Dedifferentiated amniotic fluid mesenchymal stem cell (primary cell): ENCODE measurements at regions not wholly inside any gene's neighbourhood (a gene's known extent, or its start where the extent isn't known, plus 50 kb on each side); places are given as distances from the start of the nearest gene placed in this dataset.
"Not testable (repeated sequence)": the region's sequence is repeated elsewhere in the genome, so short reads cannot be mapped to it uniquely, and the experiment has no call there.

Experiments
- DNase-seq: peaks from one replicate; pipeline ENCODE4 v3.0.0-alpha.2; 2016; ENCODE audit errors: extremely low spot score

DNA sequence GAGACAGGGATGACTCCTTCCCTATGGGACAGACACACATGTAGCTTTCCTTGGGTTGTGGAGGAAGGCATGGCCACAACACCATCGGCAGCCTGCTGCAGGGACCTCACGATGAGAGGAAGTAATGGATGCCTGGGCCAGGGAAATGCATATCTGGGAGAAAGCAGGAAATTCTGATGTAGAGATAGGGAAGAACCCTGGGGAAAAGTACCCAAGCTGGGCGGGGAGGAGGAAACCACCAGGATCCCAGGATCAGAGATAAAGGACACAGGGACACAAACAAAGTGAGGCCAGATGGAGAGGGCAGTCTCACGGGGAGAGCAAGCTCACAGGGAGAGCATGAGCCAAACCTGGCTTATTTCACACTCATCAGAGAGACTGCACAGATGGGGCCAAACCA lies 294.7 kb upstream of the TEKT4 start:
- DNase-seq = not testable (repeated sequence)

DNA sequence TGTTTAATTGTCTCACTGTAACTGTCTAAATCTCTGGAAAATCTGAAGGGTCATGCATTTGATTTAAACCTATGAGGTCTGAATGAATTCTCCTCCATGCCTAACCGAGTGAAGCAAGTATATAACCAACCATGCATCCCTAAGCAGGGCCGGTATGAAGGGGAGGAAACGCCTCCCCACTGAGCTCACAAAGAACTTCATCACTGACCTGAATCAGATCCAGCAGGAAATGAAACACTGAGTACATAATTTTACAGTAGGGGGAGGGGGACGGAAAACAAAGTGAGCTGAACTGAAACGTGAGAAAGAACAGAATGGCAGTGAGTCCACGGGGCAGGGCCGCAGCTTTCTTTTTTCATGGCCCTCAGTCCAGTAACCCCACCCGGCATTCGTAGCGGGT lies 294.1 kb upstream of the TEKT4 start:
- DNase-seq = not testable (repeated sequence)

DNA sequence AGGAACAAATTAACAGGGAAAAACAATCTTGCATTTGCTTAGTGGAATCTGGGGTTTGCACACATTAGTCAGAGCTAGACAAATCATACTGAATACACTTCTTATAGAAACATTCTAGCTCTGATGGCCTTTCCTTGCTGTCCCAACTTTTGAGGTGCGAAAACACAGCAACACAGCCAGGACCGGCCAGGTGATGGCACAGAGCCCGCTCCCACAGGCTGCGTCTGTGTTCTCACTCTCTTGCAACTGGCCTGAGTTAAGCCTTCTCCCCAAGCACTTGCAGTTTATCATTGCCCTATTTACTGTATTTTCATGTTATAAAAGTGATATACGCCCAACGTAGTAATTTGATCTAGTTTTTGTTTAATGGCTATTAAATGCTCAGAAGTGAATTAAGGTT lies 292.0 kb upstream of the TEKT4 start:
- not testable (repeated sequence) for DNase-seq

DNA sequence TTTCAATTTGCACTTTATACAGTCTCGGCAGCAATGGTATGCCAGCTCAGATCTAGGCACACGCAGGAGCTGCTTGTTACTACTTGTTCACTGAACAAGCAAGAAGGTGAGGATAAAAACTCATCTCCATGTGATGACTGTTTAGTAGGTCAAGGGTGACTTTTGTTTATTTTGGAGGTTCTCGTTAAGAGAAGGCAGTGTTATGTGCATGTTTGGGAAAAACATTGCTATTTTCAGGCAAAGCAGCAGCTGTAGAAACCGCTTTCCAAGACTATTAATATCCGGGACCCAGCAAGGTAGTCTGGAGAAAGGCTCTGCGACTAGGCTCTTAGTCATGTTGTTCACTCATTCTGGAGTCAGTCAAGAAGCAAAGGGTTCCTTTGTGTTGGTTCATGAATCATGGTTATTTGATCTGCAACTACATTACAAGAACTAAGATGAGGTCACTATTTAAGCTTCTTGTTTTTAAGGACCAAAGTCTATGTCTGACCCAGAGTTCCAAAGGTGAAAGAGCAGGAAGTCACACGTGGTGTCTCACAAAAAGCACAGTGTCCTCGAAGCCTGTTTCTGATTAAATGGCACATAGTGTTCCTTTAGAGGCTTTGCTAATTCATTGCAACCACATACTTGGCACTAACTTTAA lies 288.0 kb upstream of the TEKT4 start:
- DNase-seq = not testable (repeated sequence)

DNA sequence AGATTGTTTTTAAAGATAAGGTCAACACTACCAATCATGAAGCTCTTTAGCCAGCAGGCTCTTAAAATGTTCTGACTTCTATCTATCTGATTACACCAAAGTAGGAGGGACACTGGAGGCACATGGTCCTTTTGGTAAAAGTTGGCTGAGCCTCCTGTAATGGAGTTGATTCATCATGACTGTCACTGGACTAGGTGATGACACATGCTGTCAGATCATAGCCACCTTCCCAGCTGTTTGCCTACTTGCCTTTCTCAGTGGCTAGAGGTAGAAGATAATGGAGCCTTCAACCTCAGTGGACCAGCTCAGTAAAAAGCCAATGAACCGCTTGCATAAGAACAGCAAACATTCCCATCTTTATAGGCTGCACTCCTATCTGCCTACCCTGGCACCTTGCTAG lies 286.7 kb upstream of the TEKT4 start:
- not testable (repeated sequence) for DNase-seq

- DNase-seq = not testable (repeated sequence)
Measured at GRCh38 chr2:94586032-94586982, 284.9 kb upstream of the TEKT4 start.

DNA sequence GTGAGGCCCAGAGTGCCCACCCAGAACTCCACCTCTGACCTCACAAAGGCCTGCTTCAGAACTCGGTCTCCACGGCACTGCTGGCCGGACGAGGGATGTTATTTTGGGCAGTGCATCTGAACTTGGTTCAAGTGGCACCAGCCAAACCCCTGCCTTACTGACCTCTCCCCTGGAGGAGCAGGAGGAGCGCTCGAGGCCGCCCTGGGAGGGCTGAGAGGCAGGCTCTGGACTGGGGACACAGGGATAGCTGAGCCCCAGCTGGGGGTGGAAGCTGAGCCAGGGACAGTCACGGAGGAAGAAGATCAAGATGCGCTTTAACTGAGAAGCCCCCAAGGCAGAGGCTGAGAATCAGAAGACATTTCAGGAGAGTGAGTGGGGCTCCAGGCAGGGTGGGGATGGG lies 284.2 kb upstream of the TEKT4 start:
- DNase-seq = not testable (repeated sequence)

DNA sequence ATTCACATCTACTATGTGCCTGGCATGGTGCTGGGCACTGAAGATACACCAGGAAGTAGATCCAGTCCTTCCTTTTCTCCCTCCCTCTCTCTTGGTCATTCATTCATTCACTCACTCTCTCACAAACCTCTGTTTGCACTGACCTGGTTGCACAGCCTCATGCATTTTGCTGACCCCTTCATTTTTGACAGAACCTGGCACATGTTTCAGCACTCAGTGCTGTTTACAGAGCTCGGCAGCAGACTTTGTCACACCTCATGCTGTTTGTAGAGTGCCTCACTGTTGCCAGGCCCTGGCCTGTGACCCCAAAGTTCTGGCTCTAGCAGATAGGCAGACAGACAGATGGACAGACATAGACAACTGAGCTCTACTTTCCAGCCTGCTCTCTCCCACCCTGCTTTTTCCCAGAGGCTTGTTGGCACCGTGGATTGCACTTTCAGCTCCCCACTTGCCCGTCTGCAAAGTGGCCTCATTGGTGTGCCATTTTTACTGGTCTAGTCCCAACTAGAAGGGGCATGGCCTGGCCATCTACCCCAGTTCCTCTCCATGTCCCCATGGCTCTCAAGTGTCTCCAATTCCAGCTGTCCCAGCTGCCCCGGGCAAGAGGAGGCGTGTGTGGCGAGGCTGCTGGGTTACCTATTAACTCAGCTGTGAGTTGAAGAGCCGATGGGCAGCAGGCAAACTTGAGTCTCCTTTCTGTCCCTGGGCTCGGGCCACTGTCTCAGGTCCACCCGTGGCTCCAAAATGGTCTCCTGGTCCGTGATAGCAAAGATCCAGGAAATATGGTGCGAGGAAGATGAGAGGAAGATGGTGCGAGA lies 277.0 kb upstream of the TEKT4 start:
- not testable (repeated sequence) for DNase-seq

GRCh38 chr2:94595956-94596355 lies 275.3 kb upstream of the TEKT4 start:
- not testable (repeated sequence) for DNase-seq

- DNase-seq = not testable (repeated sequence)
Measured at GRCh38 chr2:94598075-94598713, 273.0 kb upstream of the TEKT4 start.

DNA sequence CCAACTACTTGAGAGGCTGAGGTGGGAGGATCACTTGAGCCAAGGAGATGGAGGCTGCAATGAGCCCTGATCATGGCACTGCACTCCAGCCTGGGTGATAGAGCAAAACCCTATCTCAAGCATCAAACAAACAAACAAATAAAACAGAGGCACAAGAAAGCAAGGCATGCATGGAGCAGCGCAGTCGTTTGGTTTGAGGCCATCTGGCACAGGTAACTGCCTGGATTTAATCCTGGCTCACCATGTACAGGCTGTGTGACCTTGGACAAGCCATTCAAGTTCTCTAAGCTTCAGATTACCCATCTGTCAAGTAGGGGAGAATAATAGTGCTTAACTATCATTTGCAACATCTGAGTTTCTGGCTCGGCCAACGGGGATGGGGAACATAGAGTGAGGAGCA lies 270.3 kb upstream of the TEKT4 start:
- not testable (repeated sequence) for DNase-seq

- DNase-seq = no peak
Measured at GRCh38 chr2:94602466-94602865, 268.8 kb upstream of the TEKT4 start.

DNA sequence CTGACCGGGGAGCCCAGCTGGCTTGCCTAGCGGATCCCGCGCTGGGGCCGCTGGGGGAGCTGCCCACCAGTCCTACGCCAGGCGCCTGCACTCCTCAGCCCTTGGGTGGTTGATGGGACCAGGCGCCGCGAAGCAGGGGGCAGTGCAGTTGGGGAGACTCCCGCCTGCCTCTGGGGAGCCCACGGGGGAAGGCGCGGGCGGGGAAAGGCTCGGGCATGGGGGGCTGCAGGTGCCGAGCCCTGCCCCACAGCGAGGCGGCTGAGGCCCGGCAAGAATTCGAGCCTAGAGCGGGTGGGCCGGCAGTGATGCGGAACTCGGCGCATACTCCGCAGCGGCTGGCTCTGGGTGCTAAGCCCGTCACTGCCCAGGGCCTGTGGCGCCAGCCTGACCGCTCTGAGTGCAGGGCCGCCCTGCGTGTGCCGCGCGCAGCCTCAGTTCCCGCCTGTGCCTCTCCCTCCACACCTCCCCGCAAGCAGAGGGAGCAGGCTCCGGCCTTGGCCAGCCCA lies 249.1 kb upstream of the TEKT4 start:
- no peak for DNase-seq

- DNase-seq = not testable (repeated sequence)
Measured at GRCh38 chr2:94628953-94629352, 242.3 kb upstream of the TEKT4 start.

GRCh38 chr2:94641397-94641796 lies 229.8 kb upstream of the TEKT4 start:
- not testable (repeated sequence) for DNase-seq

GRCh38 chr2:94652131-94652530 lies 219.1 kb upstream of the TEKT4 start:
- DNase-seq = not testable (repeated sequence)

DNA sequence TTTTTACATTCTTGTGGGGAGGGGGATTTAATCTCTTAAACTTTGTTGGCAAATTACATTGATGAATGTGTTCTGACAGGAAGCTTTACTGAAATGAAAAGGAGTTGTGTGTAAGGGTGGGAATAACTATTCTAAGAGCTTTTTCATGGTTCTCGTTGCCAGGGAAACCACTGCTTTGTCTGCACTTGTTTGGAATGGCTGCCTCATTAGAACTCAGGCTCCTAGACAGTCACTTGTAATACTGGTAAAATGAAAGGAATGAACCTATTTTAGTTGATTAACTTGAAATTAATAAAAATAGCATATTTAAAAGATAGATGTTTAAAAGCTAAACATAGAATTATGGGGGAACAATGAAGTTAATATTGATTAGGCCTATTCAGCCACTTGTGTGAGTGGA lies 201.4 kb upstream of the TEKT4 start:
- DNase-seq = not testable (repeated sequence)

GRCh38 chr2:94694236-94694635 lies 177.0 kb upstream of the TEKT4 start:
- not testable (repeated sequence) for DNase-seq

GRCh38 chr2:94708982-94709381 lies 162.2 kb upstream of the TEKT4 start:
- not testable (repeated sequence) for DNase-seq

- DNase-seq = no peak
Measured at GRCh38 chr2:94725543-94725942, 145.7 kb upstream of the TEKT4 start.

GRCh38 chr2:94735536-94735935 lies 135.7 kb upstream of the TEKT4 start:
- DNase-seq = not testable (repeated sequence)
